ENCODE measurements at regions not wholly inside any gene's neighbourhood (a gene's known extent, or its start where the extent isn't known, plus 50 kb on each side); places are given as distances from the start of the nearest gene placed in this dataset.

DNA sequence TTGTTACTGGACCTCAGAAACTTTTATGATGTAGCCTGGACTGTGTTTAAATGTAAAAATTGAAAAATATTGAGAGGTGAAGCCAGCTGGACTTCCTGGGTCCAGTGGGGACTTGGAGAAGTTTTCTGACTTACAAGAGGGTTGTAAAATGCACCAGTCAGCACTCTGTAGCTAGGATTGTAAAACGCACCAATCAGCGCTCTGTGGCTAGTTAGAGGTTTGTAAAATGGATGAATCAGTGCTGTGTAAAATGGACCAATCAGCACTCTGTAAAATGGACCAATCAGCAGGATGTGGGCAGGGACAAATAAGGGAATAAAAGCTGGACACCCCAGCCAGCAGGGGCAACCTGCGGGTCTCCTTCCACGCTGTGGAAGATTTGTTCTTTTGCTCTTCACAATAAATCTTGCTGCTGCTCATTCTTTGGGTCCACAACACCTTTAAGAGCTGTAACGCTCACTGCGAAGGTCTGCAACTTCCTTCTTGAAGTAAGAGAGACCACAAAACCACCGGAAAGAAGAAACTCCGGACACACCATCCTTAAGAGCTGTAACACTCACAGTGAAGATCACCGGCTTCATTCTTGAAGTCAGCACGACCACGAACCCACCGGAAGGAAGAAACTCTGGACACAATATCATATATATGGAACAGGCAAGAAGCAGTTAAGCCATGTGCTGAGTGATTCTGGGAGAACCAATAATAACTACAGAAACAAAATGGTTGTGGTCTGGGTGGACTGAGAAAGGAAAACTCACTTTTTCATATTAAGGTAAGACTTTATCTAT, 201.3 kb downstream of the GABRG2 start (continued):
- TF ChIP-seq, protein P1, sequence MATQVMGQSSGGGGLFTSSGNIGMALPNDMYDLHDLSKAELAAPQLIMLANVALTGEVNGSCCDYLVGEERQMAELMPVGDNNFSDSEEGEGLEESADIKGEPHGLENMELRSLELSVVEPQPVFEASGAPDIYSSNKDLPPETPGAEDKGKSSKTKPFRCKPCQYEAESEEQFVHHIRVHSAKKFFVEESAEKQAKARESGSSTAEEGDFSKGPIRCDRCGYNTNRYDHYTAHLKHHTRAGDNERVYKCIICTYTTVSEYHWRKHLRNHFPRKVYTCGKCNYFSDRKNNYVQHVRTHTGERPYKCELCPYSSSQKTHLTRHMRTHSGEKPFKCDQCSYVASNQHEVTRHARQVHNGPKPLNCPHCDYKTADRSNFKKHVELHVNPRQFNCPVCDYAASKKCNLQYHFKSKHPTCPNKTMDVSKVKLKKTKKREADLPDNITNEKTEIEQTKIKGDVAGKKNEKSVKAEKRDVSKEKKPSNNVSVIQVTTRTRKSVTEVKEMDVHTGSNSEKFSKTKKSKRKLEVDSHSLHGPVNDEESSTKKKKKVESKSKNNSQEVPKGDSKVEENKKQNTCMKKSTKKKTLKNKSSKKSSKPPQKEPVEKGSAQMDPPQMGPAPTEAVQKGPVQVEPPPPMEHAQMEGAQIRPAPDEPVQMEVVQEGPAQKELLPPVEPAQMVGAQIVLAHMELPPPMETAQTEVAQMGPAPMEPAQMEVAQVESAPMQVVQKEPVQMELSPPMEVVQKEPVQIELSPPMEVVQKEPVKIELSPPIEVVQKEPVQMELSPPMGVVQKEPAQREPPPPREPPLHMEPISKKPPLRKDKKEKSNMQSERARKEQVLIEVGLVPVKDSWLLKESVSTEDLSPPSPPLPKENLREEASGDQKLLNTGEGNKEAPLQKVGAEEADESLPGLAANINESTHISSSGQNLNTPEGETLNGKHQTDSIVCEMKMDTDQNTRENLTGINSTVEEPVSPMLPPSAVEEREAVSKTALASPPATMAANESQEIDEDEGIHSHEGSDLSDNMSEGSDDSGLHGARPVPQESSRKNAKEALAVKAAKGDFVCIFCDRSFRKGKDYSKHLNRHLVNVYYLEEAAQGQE (IDR thresholded peaks at IDR 0.05; ENCODE audit: unreplicated experiment): no peak
- TF ChIP-seq ZNF114 (CRISPR knock-in tag; IDR thresholded peaks at IDR 0.05) (no peak), EZH2phosphoT487 (IDR thresholded peaks at IDR 0.05; ENCODE audit: unreplicated experiment) (no peak), ZNF331 (CRISPR knock-in tag; IDR thresholded peaks at IDR 0.05; ENCODE audit: low read depth) (no peak), EZH2 (IDR thresholded peaks at IDR 0.05; ENCODE audit: low read depth, unreplicated experiment) (no peak)
- TF ChIP-seq, protein P2, sequence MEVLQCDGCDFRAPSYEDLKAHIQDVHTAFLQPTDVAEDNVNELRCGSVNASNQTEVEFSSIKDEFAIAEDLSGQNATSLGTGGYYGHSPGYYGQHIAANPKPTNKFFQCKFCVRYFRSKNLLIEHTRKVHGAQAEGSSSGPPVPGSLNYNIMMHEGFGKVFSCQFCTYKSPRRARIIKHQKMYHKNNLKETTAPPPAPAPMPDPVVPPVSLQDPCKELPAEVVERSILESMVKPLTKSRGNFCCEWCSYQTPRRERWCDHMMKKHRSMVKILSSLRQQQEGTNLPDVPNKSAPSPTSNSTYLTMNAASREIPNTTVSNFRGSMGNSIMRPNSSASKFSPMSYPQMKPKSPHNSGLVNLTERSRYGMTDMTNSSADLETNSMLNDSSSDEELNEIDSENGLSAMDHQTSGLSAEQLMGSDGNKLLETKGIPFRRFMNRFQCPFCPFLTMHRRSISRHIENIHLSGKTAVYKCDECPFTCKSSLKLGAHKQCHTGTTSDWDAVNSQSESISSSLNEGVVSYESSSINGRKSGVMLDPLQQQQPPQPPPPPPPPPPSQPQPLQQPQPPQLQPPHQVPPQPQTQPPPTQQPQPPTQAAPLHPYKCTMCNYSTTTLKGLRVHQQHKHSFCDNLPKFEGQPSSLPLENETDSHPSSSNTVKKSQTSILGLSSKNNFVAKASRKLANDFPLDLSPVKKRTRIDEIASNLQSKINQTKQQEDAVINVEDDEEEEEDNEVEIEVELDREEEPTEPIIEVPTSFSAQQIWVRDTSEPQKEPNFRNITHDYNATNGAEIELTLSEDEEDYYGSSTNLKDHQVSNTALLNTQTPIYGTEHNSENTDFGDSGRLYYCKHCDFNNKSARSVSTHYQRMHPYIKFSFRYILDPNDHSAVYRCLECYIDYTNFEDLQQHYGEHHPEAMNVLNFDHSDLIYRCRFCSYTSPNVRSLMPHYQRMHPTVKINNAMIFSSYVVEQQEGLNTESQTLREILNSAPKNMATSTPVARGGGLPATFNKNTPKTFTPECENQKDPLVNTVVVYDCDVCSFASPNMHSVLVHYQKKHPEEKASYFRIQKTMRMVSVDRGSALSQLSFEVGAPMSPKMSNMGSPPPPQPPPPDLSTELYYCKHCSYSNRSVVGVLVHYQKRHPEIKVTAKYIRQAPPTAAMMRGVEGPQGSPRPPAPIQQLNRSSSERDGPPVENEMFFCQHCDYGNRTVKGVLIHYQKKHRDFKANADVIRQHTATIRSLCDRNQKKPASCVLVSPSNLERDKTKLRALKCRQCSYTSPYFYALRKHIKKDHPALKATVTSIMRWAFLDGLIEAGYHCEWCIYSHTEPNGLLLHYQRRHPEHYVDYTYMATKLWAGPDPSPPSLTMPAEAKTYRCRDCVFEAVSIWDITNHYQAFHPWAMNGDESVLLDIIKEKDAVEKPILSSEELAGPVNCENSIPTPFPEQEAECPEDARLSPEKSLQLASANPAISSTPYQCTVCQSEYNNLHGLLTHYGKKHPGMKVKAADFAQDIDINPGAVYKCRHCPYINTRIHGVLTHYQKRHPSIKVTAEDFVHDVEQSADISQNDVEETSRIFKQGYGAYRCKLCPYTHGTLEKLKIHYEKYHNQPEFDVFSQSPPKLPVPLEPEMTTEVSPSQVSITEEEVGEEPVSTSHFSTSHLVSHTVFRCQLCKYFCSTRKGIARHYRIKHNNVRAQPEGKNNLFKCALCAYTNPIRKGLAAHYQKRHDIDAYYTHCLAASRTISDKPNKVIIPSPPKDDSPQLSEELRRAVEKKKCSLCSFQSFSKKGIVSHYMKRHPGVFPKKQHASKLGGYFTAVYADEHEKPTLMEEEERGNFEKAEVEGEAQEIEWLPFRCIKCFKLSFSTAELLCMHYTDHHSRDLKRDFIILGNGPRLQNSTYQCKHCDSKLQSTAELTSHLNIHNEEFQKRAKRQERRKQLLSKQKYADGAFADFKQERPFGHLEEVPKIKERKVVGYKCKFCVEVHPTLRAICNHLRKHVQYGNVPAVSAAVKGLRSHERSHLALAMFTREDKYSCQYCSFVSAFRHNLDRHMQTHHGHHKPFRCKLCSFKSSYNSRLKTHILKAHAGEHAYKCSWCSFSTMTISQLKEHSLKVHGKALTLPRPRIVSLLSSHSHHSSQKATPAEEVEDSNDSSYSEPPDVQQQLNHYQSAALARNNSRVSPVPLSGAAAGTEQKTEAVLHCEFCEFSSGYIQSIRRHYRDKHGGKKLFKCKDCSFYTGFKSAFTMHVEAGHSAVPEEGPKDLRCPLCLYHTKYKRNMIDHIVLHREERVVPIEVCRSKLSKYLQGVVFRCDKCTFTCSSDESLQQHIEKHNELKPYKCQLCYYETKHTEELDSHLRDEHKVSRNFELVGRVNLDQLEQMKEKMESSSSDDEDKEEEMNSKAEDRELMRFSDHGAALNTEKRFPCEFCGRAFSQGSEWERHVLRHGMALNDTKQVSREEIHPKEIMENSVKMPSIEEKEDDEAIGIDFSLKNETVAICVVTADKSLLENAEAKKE (CRISPR knock-in tag; IDR thresholded peaks at IDR 0.05): no peak

All from GM23338 (cell line).